GM12878 (cell line): ENCODE measurements at regions not wholly inside any gene's neighbourhood (a gene's known extent, or its start where the extent isn't known, plus 50 kb on each side); places are given as distances from the start of the nearest gene placed in this dataset.

ENCODE experiments used
- CREB1 ChIP-seq: IDR thresholded peaks from 2 replicates; pipeline ENCODE4 v1.6.1; 2012; ENCODE audit warnings: low read depth, mild to moderate bottlenecking, inconsistent platforms
- CTCF ChIP-seq, 3 experiments: IDR thresholded peaks in 2 of 3; conservative IDR thresholded peaks in 1 of 3; 2 replicates each; pipeline ENCODE4 v1.5.1; 2011; ENCODE audit warnings: low read depth in 3 of 3, low read length in 3 of 3, mild to moderate bottlenecking in 3 of 3, control low read depth in 2 of 3, moderate library complexity in 2 of 3, inconsistent platforms in 1 of 3, mixed read lengths in 1 of 3; ENCODE audit not compliant: control insufficient read depth in 2 of 3, insufficient read depth in 1 of 3; ENCODE audit errors: extremely low read depth in 1 of 3
- EP300 ChIP-seq, 2 experiments: fragments of 150-350 bp in 1 of 2; IDR thresholded peaks; 2 replicates each; pipeline ENCODE4 v1.6.1; 2011 to 2012; ENCODE audit warnings: low read depth in 2 of 2, low read length in 2 of 2, borderline replicate concordance in 1 of 2, improper control_type of control experiment in 1 of 2, inconsistent platforms in 1 of 2; ENCODE audit not compliant: control insufficient read depth in 1 of 2
- IKZF2 ChIP-seq, 2 experiments: fragments of 450-650 bp; IDR thresholded peaks; 2 replicates each; pipeline ENCODE4 v1.6.1; 2017; ENCODE audit warnings: mild to moderate bottlenecking in 2 of 2, moderate library complexity in 2 of 2
- LARP7 ChIP-seq: fragments of 450-650 bp; IDR thresholded peaks from 2 replicates; pipeline ENCODE4 v1.6.1; 2017; ENCODE audit warnings: mild to moderate bottlenecking
- MYC ChIP-seq: IDR thresholded peaks from 2 replicates; pipeline ENCODE4 v1.6.1; 2011; ENCODE audit warnings: mild to moderate bottlenecking, low read length, moderate library complexity, inconsistent platforms; ENCODE audit not compliant: insufficient read depth, insufficient replicate concordance, insufficient read length, severe bottlenecking
- POLR2A ChIP-seq: IDR thresholded peaks from 2 replicates; pipeline ENCODE4 v1.6.1; 2011; ENCODE audit warnings: low read depth, mild to moderate bottlenecking, low read length
- SMAD5 ChIP-seq: IDR thresholded peaks from 2 replicates; pipeline ENCODE4 v1.6.1; 2016; ENCODE audit warnings: antibody characterized with exemption, low read depth
- SMC3 ChIP-seq: IDR thresholded peaks from 2 replicates; pipeline ENCODE4 v1.6.1; 2011; ENCODE audit warnings: low read length, improper control_type of control experiment, borderline replicate concordance
- SREBF2 ChIP-seq: IDR thresholded peaks from 2 replicates; pipeline ENCODE4 v1.6.1; 2012; ENCODE audit warnings: mild to moderate bottlenecking, low read length
- TAF1 ChIP-seq: IDR thresholded peaks from 2 replicates; pipeline ENCODE4 v1.6.1; 2011; ENCODE audit warnings: mild to moderate bottlenecking, low read depth, low read length, borderline replicate concordance
- TF ChIP-seq, protein P1 (sequence below): IDR thresholded peaks from 2 replicates; pipeline ENCODE4 v1.6.1; 2011; ENCODE audit warnings: low read depth, low read length, improper control_type of control experiment, borderline replicate concordance
- TF ChIP-seq, protein P2 (sequence below): fragments of 450-650 bp; IDR thresholded peaks from 2 replicates; pipeline ENCODE4 v1.6.1; 2017; ENCODE audit warnings: borderline replicate concordance
- TF ChIP-seq, protein P3 (sequence below): IDR thresholded peaks from 2 replicates; pipeline ENCODE4 v1.6.1; 2012; ENCODE audit warnings: low read depth, low read length, improper control_type of control experiment

DNA sequence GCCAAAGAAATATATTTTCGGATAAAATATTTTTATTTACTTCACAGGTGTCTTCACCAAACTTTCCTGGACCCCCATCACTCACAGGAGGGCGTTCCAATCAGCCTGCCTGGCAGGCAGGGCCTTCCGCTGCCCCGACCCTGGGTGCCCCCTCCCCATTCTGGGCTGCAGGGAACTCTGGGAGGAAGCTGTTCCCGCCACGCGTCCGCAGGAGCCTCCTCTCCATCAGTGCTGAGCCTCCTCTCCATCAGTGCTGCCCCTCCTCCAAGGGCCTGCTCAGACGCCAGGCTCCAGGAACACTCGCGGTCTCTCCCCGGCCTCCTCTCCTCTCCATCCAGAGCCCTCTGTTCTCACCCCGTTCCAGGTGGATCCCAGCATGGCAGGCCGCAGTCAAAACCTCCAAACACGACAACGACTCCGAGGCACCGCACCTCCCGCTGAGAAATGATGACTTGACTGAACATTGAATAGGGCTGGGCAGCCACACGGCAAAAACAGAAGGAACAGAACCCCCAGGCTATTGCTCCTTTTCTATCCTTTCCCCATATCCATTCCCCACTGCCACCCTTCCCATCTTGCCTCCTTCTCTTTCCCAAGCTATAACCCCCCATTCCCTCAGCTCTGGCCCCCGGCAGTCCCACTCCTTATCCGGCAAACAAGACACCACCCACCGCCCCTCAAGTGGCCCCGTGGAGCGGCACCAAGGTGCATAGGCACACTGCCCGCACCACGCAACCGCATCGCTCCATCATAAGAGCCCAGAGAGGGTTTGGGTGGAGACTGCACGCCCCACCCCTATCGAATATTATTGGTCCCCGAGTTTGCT is 268.6 kb upstream of the RAB6C start:
- TF ChIP-seq CTCF (IDR thresholded peaks at IDR 0.05 in 2 of 3, conservative IDR thresholded peaks at IDR 0.05 in 1 of 3; ENCODE audit: control insufficient read depth in 2 of 3, extremely low read depth in 1 of 3, insufficient read depth in 1 of 3, low read depth in 3 of 3, low read length in 3 of 3): no peak
- TF ChIP-seq POLR2A: no peak
- no peak for TF ChIP-seq LARP7
- TF ChIP-seq EP300 (IDR thresholded peaks at IDR 0.05; ENCODE audit: borderline replicate concordance in 1 of 2, control insufficient read depth in 1 of 2, low read depth in 2 of 2, low read length in 2 of 2): no peak
- TF ChIP-seq SMAD5: no peak
- no peak for TF ChIP-seq SREBF2
- TF ChIP-seq SMC3: no peak
- TF ChIP-seq TAF1: no peak
- no peak for TF ChIP-seq CREB1
- TF ChIP-seq MYC: no peak
- TF ChIP-seq, protein P1, sequence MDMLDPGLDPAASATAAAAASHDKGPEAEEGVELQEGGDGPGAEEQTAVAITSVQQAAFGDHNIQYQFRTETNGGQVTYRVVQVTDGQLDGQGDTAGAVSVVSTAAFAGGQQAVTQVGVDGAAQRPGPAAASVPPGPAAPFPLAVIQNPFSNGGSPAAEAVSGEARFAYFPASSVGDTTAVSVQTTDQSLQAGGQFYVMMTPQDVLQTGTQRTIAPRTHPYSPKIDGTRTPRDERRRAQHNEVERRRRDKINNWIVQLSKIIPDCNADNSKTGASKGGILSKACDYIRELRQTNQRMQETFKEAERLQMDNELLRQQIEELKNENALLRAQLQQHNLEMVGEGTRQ: no peak
- TF ChIP-seq, protein P2, sequence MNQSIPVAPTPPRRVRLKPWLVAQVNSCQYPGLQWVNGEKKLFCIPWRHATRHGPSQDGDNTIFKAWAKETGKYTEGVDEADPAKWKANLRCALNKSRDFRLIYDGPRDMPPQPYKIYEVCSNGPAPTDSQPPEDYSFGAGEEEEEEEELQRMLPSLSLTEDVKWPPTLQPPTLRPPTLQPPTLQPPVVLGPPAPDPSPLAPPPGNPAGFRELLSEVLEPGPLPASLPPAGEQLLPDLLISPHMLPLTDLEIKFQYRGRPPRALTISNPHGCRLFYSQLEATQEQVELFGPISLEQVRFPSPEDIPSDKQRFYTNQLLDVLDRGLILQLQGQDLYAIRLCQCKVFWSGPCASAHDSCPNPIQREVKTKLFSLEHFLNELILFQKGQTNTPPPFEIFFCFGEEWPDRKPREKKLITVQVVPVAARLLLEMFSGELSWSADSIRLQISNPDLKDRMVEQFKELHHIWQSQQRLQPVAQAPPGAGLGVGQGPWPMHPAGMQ: no peak
- TF ChIP-seq IKZF2 (IDR thresholded peaks at IDR 0.05): no peak
- TF ChIP-seq, protein P3, sequence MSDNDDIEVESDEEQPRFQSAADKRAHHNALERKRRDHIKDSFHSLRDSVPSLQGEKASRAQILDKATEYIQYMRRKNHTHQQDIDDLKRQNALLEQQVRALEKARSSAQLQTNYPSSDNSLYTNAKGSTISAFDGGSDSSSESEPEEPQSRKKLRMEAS: no peak
